NB4 (cell line): ENCODE measurements at regions not wholly inside any gene's neighbourhood (a gene's known extent, or its start where the extent isn't known, plus 50 kb on each side); places are given as distances from the start of the nearest gene placed in this dataset.

ENCODE experiments used
- DNase-seq: peaks from one replicate; pipeline ENCODE4 v3.0.0; 2010; ENCODE audit warnings: low read depth
- H3K4me3 ChIP-seq: one replicate; pipeline ENCODE4 v1.5.1; 2011; ENCODE audit warnings: mild to moderate bottlenecking, low read depth, low read length, moderate library complexity
- MYC ChIP-seq: IDR thresholded peaks from 2 replicates; pipeline ENCODE4 v1.6.1; 2011; ENCODE audit warnings: low read depth, low read length
- POLR2A ChIP-seq: IDR thresholded peaks from 2 replicates; pipeline ENCODE4 v1.6.1; 2011; ENCODE audit warnings: mild to moderate bottlenecking; ENCODE audit not compliant: insufficient read length; ENCODE audit errors: extremely low read depth
- TF ChIP-seq, protein P1 (sequence below): IDR thresholded peaks from one replicate; pipeline ENCODE4 v1.5.1; 2012; ENCODE audit warnings: low read depth, low read length
- TF ChIP-seq, protein P2 (sequence below): IDR thresholded peaks from 2 replicates; pipeline ENCODE4 v1.6.1; 2011; ENCODE audit warnings: low read depth, low read length

DNA sequence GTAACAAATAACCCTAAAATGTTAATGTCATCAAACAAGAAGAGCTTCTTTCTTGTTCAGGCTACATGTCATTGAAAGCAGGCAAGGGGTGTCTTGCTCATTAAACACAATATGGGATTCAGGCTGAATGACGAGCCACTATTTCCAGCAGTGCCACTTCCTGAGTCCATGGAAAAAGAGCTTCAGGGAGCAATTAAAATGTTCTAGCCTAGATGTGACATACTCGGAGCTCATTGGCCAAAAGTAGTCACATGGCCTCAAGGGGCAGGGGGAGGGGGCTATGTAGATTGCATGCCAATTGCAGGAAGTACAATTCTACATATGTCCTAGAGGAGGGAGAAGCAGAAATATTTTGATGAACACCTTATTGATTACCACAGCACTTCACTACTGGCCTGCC lies 685.3 kb upstream of the ADGRL2 start:
- no peak overlapping the region for H3K4me3 ChIP-seq
- DNase-seq = no peak
- TF ChIP-seq MYC (no peak), POLR2A (no peak)
- TF ChIP-seq, protein P1, sequence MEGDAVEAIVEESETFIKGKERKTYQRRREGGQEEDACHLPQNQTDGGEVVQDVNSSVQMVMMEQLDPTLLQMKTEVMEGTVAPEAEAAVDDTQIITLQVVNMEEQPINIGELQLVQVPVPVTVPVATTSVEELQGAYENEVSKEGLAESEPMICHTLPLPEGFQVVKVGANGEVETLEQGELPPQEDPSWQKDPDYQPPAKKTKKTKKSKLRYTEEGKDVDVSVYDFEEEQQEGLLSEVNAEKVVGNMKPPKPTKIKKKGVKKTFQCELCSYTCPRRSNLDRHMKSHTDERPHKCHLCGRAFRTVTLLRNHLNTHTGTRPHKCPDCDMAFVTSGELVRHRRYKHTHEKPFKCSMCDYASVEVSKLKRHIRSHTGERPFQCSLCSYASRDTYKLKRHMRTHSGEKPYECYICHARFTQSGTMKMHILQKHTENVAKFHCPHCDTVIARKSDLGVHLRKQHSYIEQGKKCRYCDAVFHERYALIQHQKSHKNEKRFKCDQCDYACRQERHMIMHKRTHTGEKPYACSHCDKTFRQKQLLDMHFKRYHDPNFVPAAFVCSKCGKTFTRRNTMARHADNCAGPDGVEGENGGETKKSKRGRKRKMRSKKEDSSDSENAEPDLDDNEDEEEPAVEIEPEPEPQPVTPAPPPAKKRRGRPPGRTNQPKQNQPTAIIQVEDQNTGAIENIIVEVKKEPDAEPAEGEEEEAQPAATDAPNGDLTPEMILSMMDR = no peak
- TF ChIP-seq, protein P2, sequence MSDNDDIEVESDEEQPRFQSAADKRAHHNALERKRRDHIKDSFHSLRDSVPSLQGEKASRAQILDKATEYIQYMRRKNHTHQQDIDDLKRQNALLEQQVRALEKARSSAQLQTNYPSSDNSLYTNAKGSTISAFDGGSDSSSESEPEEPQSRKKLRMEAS = no peak

DNA sequence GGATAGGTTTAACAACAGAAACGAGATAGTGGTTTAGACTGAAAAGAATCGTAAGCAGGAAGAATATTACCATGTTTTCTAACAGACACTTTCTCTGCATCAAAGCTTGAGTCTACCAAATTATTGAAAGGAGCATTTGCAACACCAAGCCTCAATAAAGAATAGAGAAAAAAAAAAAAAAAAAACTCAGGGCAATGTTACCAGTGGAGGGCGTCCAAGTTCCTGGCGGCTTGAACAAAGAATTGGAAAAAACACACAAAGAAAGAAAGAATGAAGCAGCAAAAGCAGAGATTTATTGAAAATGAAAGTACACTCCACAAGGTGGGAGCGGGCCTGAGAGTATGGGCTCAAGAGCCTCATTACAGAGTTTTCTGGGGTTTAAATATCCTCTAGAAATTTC lies 686.5 kb upstream of the ADGRL2 start:
- H3K4me3 ChIP-seq = no peak overlapping the region
- TF ChIP-seq MYC (no peak), POLR2A (no peak)
- TF ChIP-seq, protein P2 = no peak
- TF ChIP-seq, protein P1 = no peak
- no peak for DNase-seq

DNA sequence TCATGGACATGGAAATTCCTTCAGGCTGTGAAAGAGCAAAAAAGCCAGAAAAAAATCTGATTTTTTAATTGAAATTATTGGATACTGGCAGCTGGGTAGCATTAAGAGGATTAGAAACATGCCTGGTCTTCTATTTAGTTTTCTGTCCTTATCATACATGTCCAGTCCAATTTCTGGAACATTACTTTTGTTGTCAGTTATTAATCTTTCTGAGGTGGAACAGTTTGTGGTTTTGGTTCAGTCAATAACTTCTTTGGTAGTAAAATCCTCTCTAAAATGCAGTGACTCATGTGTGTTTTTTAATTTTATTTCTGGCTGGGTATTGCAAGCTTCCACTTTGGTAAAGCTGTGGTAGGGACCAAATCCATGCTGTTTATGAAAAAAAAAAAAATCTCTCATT lies 687.0 kb upstream of the ADGRL2 start:
- no peak overlapping the region for H3K4me3 ChIP-seq
- TF ChIP-seq POLR2A (no peak), MYC (no peak)
- TF ChIP-seq, protein P2 = no peak
- TF ChIP-seq, protein P1 = no peak
- DNase-seq = no peak

DNA sequence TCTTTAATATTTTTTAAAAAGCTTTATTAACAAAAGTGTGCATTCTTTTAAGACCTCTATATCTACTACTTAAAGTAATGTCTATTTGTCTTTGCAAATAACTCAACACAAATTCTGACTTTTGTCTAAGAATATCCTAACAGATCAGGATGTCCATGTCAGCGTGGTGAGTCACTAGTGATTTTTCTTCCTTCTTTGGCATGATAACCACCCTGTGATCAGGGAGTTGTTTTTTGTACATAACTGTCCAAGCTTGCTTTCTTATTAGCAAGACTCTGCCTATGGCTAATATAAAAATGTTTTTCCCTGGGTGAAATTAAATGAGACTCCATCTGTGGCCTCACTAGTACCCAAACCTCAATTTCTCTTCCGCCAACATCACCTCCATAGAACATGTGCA lies 688.9 kb upstream of the ADGRL2 start:
- TF ChIP-seq, protein P2 = no peak
- TF ChIP-seq, protein P1 = no peak
- TF ChIP-seq POLR2A (no peak), MYC (no peak)
- no peak for DNase-seq
- H3K4me3 ChIP-seq = no peak overlapping the region

DNA sequence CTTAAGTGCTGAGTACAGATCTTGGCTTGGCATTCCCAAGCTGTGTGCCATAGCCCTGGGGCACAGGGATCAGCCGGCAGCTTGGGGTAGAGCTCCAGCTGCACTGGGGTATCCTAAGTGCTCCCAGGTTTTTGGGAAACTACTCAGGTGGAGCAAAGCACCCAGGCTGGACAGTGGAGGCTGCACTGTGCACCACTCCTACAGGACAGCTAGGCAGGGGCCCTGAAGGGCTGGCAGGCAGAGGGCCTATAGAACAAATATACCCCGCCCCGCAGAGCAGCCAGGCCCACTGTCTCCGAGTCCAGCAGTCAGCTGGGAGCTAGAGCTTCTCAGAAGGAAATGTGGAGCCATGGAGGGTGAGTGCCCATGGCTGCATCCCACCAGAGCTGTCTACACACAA lies 691.7 kb upstream of the ADGRL2 start:
- no peak overlapping the region for H3K4me3 ChIP-seq
- no peak for DNase-seq
- TF ChIP-seq POLR2A (no peak), MYC (no peak)
- TF ChIP-seq, protein P2 = no peak
- TF ChIP-seq, protein P1 = no peak

DNA sequence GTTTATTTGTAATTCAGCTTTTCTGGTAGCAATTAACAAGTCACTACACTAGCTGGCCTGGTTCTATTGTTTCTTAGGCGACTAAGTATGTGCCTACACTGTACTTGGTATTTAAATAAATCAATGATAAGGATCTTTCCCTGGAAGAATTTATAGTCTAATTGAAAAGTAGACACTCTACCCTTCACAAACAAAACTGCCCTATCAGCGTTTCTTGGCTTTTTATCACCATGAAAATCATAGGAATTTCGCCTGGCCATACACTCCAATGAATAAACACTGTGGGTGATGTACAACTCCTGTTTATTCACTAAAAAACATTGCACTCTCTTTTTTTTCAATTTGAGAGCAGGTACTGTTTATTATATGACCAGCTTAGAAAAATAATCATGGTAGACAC lies 702.9 kb upstream of the ADGRL2 start:
- TF ChIP-seq MYC (no peak), POLR2A (no peak)
- TF ChIP-seq, protein P2 = no peak
- TF ChIP-seq, protein P1 = no peak
- DNase-seq = no peak
- H3K4me3 ChIP-seq = no peak overlapping the region
